NB4 (cell line): ENCODE measurements at regions not wholly inside any gene's neighbourhood (a gene's known extent, or its start where the extent isn't known, plus 50 kb on each side); places are given as distances from the start of the nearest gene placed in this dataset.

ENCODE experiments used
- MAX ChIP-seq: IDR thresholded peaks from 2 replicates; pipeline ENCODE4 v1.6.1; 2011; ENCODE audit warnings: low read depth, low read length
- MYC ChIP-seq: IDR thresholded peaks from 2 replicates; pipeline ENCODE4 v1.6.1; 2011; ENCODE audit warnings: low read depth, low read length
- POLR2A ChIP-seq: IDR thresholded peaks from 2 replicates; pipeline ENCODE4 v1.6.1; 2011; ENCODE audit warnings: mild to moderate bottlenecking; ENCODE audit not compliant: insufficient read length; ENCODE audit errors: extremely low read depth
- TF ChIP-seq, protein P1 (sequence below): IDR thresholded peaks from one replicate; pipeline ENCODE4 v1.5.1; 2012; ENCODE audit warnings: low read depth, low read length

GRCh38 chr9:82761027-82761426 is 301.9 kb downstream of the RASEF start:
- TF ChIP-seq, protein P1, sequence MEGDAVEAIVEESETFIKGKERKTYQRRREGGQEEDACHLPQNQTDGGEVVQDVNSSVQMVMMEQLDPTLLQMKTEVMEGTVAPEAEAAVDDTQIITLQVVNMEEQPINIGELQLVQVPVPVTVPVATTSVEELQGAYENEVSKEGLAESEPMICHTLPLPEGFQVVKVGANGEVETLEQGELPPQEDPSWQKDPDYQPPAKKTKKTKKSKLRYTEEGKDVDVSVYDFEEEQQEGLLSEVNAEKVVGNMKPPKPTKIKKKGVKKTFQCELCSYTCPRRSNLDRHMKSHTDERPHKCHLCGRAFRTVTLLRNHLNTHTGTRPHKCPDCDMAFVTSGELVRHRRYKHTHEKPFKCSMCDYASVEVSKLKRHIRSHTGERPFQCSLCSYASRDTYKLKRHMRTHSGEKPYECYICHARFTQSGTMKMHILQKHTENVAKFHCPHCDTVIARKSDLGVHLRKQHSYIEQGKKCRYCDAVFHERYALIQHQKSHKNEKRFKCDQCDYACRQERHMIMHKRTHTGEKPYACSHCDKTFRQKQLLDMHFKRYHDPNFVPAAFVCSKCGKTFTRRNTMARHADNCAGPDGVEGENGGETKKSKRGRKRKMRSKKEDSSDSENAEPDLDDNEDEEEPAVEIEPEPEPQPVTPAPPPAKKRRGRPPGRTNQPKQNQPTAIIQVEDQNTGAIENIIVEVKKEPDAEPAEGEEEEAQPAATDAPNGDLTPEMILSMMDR, result no peak
- no peak for TF ChIP-seq POLR2A
- TF ChIP-seq MYC, result no peak
- TF ChIP-seq MAX, result no peak
